SK-N-DZ (cell line): ENCODE measurements at regions not wholly inside any gene's neighbourhood (a gene's known extent, or its start where the extent isn't known, plus 50 kb on each side); places are given as distances from the start of the nearest gene placed in this dataset.
"Not testable (repeated sequence)": the region's sequence is repeated elsewhere in the genome, so short reads cannot be mapped to it uniquely, and the experiment has no call there.

Experiments used
- DNase-seq: peaks from one replicate; pipeline ENCODE4 v3.0.0-alpha.2; 2015; ENCODE audit warnings: low spot score
- small RNA-seq, 2 experiments: library from RNA; depleted of rRNA; stranded (forward); fragments of <200 nt; gene quantifications; one replicate each; pipeline ENCODE3, GENCODE V24; 2014

DNA sequence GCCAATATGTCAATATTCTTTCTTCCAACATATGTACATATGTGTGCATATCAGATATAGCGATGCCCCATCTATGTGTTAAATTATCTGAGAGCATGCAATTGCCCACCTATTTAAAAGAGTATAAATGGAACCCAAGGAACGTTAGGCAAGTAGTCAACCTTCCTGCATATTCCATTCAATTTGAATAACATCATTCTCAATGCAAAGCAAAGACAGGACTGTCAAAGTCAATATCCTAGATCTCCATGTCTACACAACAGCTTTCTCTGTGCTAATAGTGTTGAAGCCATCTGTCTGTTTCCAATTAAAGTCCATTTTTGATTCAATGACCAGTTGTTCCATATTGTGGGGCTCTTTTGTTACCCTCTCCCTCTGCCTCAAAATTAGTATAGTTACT, 85.3 kb upstream of the COX7C start:
- peak; percentile 3 for DNase-seq

DNA sequence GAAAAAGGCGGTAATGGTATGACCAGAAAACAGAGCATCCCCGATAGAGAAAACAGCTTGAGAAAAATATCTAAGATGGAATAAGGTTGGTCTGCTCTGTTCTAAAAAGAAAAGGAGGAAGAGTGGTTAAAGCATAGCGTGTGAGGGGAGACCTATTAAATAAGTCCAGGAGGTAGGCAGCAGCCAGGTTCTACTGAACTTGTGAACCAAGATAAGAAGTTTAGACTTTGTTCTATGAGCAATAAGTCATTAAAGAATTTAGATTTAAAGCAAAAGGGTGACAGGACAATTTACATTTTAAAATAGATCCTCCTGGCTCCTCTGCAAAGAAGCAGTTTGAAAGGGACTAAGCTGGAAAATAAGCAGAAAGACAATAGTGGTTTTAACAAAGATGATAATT, 81.3 kb upstream of the COX7C start:
- DNase-seq, result no peak

DNA sequence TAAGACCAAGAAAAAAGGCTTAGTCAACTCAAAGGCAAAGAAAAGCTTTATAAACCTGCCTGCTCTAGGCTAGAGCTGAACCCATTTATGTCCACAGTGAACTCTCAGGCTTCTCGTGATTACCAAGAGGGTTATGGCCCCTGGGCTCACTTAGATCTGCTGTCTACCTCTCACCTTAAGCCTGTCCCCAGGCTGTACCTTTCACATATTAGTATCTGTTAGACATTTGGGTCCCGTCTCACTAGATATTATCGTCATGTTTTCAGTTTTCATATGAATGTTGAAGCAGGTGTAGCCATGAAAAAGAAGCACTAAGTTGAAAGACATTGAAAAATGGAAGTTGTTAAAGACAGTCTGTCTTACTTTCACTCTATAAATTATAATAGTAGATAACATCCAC, 75.2 kb upstream of the COX7C start:
- DNase-seq, result no peak

DNA sequence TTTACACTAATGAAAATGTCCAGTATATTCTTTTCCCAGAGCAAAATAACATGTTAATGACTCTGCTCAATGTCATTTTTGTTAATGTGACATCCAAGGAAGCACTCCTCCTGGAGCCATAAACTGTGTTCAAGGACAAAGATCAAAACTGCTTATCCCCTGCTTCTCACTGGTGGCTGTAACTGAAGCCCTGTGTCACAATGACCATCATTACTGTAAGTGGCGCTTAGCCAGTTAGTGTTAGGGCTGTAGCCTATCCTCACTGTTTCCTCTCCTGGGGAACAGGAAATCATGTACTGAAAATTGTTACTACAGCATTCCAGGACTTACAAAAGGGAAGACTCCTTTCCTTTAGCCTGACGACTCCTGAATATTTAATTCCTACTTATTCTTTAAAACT, 71.7 kb upstream of the COX7C start:
- DNase-seq, result no peak

DNA sequence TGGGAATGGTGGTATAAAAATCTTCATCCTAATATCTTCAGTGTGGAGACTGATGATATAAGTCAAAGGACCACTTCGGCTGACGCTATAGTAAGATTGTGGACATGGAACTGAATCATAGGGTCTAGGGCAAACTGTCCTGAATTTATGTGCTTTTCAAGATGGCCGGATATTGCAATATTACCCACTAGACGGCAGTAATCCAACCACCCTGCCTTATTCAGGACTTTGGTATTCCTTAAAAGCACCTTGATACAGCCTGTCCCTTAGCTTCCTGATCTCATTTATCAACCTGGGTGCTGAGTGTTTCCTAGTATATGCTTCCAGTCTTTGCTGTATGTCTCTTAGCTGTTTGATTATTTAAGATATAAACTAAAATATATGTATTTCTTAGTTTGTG, 71.2 kb upstream of the COX7C start:
- no peak for DNase-seq

DNA sequence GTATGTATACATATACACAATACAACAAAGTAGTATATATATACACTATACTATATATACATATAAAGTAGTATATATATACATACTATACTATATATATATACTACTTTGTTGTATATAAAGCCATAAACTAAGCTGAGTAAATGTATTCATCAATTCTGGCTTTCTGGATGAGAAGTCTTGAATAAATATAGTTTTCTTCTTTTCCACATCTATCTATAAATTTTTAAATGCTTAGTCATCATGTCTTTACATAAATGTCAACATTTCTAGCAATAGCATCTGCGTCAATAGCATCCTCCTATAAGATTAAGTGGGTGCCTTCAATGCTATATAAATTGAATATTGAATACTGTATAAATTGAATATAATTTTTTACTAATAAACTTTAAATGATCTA, 63.1 kb upstream of the COX7C start:
- no peak for DNase-seq

DNA sequence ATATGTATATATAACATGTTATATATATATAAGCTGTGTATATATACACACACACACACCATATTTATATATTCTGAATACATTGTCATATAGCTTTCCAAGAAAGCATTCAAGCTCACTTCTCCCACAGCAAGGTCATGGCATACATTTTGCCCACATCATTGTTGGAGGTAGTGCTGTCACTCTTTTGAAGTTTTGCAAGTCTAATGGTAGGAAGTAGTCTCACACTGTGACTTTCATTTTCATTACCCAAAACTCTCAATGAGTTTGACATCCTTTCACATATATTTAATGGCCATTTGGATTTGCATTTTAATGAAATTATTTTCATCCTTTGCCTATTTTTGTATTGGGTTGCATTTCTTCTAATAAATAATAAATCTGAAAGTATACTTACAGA, 59.8 kb upstream of the COX7C start:
- no peak for DNase-seq

DNA sequence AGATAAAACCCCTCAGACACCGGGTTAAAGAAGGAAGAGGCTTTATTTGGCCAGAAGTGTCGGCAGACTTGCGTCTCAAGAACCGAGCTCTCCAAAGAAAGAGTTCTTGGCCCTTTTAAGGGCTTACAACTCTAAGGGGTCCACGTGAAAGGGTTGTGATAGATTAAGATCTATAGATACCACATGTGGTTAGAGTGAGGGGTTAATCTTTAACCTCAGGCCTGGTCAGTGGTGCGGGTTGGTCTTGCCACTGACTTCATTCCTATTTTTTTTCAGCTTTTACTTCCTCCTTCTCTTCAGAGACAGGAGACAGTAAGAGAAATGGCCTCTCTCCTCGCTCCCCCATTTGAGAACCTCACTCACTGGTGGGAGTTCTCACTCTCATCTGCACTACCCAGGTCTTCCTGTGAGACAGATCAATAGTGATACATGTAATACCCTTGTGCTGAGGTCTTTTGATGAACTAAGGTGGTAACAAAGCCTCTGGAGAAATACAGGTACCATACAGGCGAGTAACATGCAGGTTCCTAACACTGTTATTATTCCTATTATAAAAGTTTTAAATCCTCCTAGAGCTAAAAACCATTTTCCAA, 52.4 kb upstream of the COX7C start:
- no peak for DNase-seq

DNA sequence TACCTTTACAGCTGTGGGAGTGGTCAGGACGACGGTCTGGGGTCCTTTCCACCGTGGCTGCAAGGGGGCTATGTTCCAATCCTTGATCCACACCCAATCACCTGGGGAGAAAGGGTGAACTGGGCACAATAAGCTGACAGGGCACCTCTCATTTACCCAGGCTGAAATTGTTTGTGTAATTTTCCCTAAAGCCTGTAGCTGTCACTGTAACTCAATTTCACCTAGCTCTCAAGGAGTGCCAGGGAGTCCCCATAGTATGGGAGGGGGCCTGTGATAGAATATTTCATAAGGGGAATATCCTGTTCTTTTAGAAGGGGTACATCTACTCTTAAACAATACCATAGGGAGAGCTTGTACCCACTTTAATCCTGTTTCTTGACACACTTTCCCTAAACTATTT, 51.7 kb upstream of the COX7C start:
- not testable (repeated sequence) for DNase-seq

Small RNA genes in the stretch of these regions (small RNA-seq; reads per million reads assigned to genes)
- gene RBBP4P6, result 0 reads per million in 2 experiments
